ENCODE measurements at regions not wholly inside any gene's neighbourhood (a gene's known extent, or its start where the extent isn't known, plus 50 kb on each side); places are given as distances from the start of the nearest gene placed in this dataset.

- no peak for TF ChIP-seq CTCF (IDR thresholded peaks at IDR 0.05; ENCODE audit: insufficient read depth, low read length)
- TF ChIP-seq, protein P1, sequence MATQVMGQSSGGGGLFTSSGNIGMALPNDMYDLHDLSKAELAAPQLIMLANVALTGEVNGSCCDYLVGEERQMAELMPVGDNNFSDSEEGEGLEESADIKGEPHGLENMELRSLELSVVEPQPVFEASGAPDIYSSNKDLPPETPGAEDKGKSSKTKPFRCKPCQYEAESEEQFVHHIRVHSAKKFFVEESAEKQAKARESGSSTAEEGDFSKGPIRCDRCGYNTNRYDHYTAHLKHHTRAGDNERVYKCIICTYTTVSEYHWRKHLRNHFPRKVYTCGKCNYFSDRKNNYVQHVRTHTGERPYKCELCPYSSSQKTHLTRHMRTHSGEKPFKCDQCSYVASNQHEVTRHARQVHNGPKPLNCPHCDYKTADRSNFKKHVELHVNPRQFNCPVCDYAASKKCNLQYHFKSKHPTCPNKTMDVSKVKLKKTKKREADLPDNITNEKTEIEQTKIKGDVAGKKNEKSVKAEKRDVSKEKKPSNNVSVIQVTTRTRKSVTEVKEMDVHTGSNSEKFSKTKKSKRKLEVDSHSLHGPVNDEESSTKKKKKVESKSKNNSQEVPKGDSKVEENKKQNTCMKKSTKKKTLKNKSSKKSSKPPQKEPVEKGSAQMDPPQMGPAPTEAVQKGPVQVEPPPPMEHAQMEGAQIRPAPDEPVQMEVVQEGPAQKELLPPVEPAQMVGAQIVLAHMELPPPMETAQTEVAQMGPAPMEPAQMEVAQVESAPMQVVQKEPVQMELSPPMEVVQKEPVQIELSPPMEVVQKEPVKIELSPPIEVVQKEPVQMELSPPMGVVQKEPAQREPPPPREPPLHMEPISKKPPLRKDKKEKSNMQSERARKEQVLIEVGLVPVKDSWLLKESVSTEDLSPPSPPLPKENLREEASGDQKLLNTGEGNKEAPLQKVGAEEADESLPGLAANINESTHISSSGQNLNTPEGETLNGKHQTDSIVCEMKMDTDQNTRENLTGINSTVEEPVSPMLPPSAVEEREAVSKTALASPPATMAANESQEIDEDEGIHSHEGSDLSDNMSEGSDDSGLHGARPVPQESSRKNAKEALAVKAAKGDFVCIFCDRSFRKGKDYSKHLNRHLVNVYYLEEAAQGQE (IDR thresholded peaks at IDR 0.05; ENCODE audit: insufficient replicate concordance, low read depth), result no peak
Observed at GRCh38 chr12:127295630-127296029, 971.3 kb upstream of the TMEM132C start.

Measured in HL-60 (cell line).